ENCODE measurements at regions not wholly inside any gene's neighbourhood (a gene's known extent, or its start where the extent isn't known, plus 50 kb on each side); places are given as distances from the start of the nearest gene placed in this dataset.

- Histone ChIP-seq H3K27ac (replicated peaks) (no peak overlapping the region), H3K27me3 (ENCODE audit: insufficient read depth, poor library complexity, severe bottlenecking) (peaks cover 5% of the 10 kb centered on the region), H3K4me3 (replicated peaks; ENCODE audit: insufficient read depth, low read length) (no peak overlapping the region)
- DNase-seq (ENCODE audit: low read depth in 1 of 2, low spot score in 1 of 2) = no peak
- no peak for TF ChIP-seq SPI1 (IDR thresholded peaks at IDR 0.05; ENCODE audit: borderline replicate concordance, low read depth)
- no peak for TF ChIP-seq GABPA (IDR thresholded peaks at IDR 0.05; ENCODE audit: low read depth)
- TF ChIP-seq REST (IDR thresholded peaks at IDR 0.05; ENCODE audit: insufficient replicate concordance, low read depth) = no peak
- TF ChIP-seq CTCF (IDR thresholded peaks at IDR 0.05; ENCODE audit: insufficient read depth, low read length) = no peak
- TF ChIP-seq POLR2AphosphoS5 (IDR thresholded peaks at IDR 0.05; ENCODE audit: low read depth) = no peak
Measured at GRCh38 chr2:114032705-114033104, 142.8 kb downstream of the ACTR3 start.

DNA sequence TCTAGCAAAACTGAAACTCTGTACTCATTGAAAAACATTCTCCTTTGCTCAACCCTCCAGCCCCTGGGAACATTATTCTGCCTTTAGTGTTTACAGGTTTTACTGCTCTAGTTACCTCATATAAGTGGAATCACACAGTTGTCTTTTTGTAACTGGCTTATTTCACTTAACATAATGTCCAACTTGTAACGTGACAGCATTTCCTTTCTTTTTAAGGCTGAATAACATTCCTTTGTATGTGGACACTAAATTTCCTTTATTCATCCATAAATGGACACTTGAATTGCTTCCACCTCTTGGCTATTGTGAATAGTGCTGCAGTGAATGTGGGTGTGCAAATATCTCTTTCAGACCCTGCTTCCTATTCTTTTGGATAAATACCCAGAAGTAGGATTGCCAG, 144.9 kb downstream of the ACTR3 start:
- Histone ChIP-seq H3K27ac (replicated peaks) (no peak overlapping the region), H3K27me3 (ENCODE audit: insufficient read depth, poor library complexity, severe bottlenecking) (peaks cover 5% of the 10 kb centered on the region), H3K4me3 (replicated peaks; ENCODE audit: insufficient read depth, low read length) (no peak overlapping the region)
- no peak for TF ChIP-seq GABPA (IDR thresholded peaks at IDR 0.05; ENCODE audit: low read depth)
- DNase-seq (ENCODE audit: low read depth in 1 of 2, low spot score in 1 of 2) = no peak

DNA sequence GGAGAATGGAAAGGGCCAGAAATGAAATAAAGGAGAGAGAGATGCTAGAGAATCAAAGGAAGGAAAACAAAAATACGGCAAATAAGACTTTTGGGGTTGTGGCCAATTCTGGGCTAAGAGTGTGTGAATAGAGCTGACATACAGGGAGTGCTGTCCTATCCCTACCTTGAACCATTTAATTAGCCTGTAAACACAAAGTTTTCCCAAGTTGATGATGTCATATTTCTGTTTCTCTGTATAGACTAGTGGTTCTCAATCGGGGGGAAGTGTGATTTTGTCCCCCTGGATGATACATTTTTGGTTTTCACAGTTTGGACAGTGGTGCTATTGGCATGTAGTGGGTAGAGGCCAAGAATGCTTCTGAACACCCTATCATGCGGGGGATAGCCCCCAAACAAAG, 148.8 kb downstream of the ACTR3 start:
- no peak for DNase-seq (ENCODE audit: low read depth in 1 of 2, low spot score in 1 of 2)
- Histone ChIP-seq H3K4me3 (replicated peaks; ENCODE audit: insufficient read depth, low read length) (no peak overlapping the region), H3K27ac (replicated peaks) (no peak overlapping the region), H3K27me3 (ENCODE audit: insufficient read depth, poor library complexity, severe bottlenecking) (peaks cover 5% of the 10 kb centered on the region)
- TF ChIP-seq GABPA (IDR thresholded peaks at IDR 0.05; ENCODE audit: low read depth) (no peak), CTCF (IDR thresholded peaks at IDR 0.05; ENCODE audit: insufficient read depth, low read length) (no peak), POLR2AphosphoS5 (IDR thresholded peaks at IDR 0.05; ENCODE audit: low read depth) (no peak)

DNA sequence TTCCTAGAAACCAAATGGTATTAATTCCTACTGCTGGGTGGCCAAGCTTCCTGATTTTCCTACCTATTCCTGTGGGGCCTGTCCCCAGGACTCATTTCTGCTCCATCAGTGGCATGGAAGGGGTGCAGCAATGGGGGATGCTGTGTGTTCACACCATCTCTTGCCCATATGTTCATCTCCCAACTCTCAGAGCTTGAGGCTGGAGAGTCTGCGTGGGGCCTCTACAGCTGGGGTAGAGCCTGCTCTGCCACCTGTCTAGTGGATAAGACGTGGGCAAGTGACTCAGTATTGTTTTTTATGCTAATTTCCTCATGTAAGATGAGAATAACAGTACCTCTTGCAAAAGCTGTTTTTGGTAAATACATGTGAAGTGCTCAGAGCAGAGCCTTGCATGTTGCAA, 149.8 kb downstream of the ACTR3 start:
- TF ChIP-seq POLR2AphosphoS5 (IDR thresholded peaks at IDR 0.05; ENCODE audit: low read depth) (no peak), REST (IDR thresholded peaks at IDR 0.05; ENCODE audit: insufficient replicate concordance, low read depth) (no peak), CTCF (IDR thresholded peaks at IDR 0.05; ENCODE audit: insufficient read depth, low read length) (no peak), SPI1 (IDR thresholded peaks at IDR 0.05; ENCODE audit: borderline replicate concordance, low read depth) (no peak), GABPA (IDR thresholded peaks at IDR 0.05; ENCODE audit: low read depth) (no peak)
- DNase-seq (ENCODE audit: low read depth in 1 of 2, low spot score in 1 of 2) = no peak
- Histone ChIP-seq H3K4me3 (replicated peaks; ENCODE audit: insufficient read depth, low read length) (no peak overlapping the region), H3K27ac (replicated peaks) (no peak overlapping the region), H3K27me3 (ENCODE audit: insufficient read depth, poor library complexity, severe bottlenecking) (peaks cover 5% of the 10 kb centered on the region)
